ENCODE measurements at regions not wholly inside any gene's neighbourhood (a gene's known extent, or its start where the extent isn't known, plus 50 kb on each side); places are given as distances from the start of the nearest gene placed in this dataset.
A peak's percentile ranks its signal among the peaks of the same experiment; 100 is the strongest.
"Not testable (repeated sequence)": the region's sequence is repeated elsewhere in the genome, so short reads cannot be mapped to it uniquely, and the experiment has no call there.

DNA sequence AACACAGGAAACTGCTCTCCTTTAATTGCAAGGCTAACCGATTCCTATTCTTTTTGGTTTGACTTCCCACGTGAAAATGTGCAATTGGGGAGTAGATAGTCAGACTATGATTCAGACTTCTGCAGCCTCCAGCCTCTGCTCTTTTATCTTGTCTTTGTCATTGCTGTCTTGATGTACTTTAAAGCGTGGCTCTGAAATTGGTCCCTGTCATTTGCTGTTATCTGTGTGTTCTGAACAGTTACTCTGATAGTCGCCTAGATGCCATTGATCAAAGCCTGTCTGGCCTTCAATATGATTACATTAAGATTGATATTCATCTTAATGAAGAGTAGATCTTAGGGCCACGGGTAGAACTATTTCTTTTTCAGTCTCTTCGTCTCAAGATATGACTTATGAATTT lies 799.2 kb downstream of the REEP3 start:
- DNase-seq (ENCODE audit: low read depth), result no peak

DNA sequence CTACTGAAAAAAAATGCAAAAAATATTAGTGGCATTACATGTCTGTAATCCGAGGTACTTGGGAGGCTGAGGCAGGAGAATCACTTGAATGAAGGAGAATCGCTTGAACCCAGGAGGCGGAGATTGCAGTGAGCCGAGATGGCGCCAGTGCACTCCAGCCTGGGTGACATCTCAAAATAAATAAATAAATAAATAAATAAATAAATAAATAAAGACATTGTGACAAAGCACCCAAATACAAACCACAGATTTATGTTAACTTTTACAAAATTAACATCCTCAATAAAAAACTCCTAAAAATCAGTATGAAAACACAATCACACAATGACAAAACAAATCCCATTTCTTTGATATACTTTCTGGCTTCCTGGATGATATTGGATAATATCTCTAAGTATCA lies 808.3 kb downstream of the REEP3 start:
- DNase-seq (ENCODE audit: low read depth), result no peak

DNA sequence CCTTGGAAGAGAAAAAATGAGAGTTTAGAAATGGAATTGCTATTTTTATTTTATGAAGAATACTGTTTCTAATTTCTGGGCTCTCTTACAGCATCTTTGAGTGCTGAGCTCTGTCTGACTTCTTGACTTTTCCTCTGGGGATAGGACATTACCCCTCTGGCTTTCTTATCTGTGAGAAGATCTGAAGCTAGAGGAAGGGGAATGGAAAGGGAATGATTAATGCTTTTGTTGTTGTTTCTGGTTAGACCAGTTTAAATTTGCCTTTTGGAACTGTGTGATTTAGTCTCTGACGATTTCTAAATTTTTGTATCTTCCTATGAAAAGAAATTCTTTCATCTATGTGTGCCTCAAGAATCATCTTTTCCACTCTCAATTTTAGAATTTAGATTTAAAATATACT lies 811.4 kb downstream of the REEP3 start:
- DNase-seq (ENCODE audit: low read depth), result no peak

DNA sequence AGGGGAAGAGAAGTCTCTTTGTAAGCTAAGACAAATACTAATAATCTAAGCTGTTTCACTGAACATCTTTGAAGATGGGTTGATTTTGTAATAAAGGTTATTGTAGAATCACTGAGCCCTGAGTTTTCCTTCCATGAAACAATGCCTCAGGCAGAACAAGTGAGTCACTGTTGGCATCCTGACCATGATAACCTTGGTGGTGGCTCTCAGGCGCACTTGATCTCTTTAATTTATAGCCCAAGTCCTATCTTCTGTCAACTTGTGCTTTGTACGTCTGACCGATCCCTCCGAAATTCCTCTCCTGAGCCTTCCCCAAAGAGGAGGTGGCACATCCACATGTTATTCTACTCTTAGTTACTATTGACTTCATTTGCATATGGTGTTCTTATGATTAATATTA lies 812.9 kb downstream of the REEP3 start:
- peak; percentile 1 for DNase-seq (ENCODE audit: low read depth)

DNA sequence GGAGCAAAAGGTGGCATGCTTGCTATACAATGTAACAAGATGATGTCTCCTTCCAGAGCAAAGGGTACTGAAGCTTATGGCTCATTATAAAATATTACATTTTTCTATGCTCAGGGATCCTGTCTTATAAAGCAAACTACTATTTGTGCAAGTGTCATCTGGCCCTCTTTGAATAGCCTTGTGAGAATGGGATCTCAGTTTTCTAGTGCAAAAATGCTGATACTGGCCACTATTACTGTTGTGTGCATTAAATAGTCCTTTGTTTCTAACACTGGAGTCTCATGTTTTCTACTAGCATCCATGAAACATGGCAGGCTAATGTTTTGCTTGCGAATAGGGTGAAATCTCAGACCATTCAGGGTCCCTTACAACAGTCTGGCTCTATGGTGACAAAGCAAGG lies 823.0 kb downstream of the REEP3 start:
- no peak for DNase-seq (ENCODE audit: low read depth)

DNA sequence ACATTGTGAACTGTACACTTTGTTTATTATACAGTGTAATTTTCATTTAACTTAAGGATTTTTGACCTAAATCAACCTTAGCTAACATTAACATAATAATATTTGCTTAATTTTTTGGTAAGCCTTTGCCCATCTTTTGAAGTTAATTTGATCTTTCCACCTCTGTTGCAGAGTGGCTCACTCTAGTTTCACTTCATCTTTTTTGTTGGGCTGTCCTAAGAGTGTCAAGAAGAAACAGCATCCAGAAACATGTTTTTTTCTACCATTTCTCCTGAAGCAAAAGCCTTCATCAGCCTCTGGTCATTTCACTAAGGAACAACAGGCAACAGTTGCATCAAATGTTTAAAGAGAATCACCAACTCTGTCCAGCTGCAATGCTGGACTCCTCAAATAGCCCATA lies 824.7 kb downstream of the REEP3 start:
- no peak for DNase-seq (ENCODE audit: low read depth)

DNA sequence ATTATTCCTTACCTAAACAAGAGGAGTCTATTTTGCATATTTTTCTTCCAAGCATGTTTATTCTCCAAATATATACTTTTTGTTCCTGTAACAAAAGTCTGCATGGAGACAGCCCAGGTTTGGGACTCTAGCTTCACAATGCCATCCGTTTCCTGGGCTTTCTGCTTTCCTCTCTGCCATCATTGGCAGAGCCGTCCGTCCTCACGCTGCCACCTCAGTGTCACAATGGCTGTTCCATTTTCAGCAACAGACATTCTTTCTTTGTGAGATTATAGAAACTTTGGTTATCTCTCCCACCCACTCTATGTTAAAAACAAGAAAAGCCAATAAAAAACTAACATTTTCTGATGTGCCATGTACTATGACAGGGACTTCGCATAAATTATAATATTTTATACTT lies 825.2 kb downstream of the REEP3 start:
- DNase-seq (ENCODE audit: low read depth), result no peak

DNA sequence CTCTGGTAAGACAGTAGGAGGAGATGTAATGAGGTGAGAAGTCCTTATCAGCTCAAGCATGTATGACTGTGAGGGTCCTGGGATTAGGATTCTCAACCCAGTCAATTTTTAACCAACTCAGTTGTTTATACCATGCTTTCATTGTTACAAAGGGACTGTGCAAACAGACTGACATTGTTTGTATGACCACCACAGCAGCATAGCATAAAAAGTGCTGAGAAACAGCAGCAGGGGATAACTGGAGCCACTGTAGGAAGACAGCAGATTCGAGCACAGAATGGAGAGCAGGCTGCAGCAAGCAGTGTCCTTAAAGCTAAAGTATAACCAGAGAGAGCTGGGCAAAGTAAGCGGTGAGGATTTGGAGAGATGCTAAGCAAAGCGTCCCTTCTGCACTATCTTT lies 829.5 kb downstream of the REEP3 start:
- DNase-seq (ENCODE audit: low read depth), result no peak

DNA sequence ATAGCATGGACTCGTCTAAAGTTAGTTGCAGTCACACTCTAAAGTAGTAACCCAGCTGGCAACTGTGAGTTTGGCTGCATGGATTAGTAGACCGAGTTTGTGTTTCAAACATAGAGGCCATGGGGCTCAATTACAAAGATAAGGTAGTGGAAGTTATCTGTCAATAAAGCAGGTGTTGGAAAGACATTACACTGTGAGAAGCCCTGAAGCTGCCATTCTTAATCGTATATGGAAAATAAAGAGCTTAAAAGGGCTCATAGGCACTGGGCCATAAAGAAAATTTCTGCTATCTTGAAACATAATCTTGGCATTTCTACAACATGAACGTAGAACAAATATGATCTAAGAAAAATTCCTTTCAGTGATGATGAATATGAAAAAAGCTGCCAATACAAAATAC lies 837.7 kb downstream of the REEP3 start:
- DNase-seq (ENCODE audit: low read depth), result no peak

DNA sequence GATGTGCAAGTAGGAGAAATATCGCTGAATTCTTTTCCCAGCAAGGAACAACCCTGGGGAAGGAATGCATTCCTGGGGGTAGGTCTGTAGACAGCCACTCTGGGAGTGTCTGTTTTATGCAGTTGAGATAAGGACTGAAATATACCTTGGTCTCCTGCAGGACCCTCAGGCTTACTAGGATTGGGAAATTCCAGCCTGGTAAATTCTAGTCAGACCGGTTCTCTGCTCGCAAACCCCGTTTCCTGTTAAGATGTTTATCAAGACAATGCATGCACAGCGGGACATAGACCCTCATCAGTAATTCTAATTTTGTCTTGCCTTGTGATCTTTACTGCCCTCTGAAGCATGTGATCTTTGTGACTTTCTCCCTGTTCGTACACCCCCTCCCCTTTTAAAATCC lies 839.0 kb downstream of the REEP3 start:
- DNase-seq (ENCODE audit: low read depth), result not testable (repeated sequence)

DNA sequence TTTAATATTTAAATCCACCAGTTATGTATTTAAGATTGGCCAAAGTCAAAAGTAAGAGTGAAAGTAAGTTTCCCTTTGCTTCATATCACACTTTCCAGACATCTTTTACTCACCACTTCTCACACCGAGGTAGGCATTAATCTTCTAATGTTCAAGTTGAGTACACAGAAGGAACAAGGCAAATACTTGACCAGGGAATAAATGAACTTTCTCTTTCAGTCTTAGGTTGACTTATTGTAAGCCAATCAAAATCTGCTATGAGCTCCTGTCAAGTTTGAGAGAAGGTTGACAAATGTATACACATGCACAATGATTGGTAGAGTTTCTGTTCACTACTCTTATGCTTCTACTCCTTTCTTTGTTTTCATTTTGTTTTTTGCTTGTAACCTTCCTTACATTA lies 842.5 kb downstream of the REEP3 start:
- DNase-seq (ENCODE audit: low read depth), result no peak

DNA sequence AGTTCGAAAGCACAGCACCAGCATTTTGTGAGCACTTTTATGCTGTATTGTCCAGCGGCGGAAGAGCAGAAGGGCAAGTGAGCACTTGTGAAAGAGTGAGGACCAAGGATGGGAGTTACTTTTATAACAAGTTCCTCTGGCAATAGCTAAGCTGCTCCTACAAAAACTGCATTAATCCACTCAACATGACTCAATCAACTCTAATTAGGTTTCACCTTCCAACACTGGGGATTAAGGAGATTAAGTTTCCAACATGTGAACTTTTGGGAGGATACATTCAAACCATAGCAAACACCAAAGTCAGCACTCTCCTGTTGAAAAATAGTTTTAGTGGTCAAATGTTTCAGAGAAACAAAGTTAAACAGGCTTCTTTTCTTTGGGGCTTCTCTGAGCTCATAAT lies 844.5 kb downstream of the REEP3 start:
- no peak for DNase-seq (ENCODE audit: low read depth)

DNA sequence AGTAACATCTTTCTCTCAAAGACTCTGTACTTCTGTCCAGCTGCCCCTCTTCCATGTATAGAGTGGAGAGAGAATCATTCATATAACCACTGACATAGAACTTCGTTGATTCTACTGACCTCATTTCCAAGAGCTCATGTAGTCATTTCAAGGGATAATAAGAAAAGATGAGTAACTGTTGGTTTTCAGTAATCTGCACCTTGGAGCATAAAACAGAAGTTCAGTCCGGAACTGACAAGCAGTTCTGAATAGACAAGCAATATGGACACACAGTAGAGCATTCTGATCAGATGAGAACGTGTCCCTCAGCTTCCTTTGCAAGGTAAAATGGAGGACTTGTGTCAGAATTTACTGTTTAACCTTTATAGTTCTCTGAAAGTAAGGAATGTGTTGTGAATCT lies 847.1 kb downstream of the REEP3 start:
- DNase-seq (ENCODE audit: low read depth), result peak; percentile 1

DNA sequence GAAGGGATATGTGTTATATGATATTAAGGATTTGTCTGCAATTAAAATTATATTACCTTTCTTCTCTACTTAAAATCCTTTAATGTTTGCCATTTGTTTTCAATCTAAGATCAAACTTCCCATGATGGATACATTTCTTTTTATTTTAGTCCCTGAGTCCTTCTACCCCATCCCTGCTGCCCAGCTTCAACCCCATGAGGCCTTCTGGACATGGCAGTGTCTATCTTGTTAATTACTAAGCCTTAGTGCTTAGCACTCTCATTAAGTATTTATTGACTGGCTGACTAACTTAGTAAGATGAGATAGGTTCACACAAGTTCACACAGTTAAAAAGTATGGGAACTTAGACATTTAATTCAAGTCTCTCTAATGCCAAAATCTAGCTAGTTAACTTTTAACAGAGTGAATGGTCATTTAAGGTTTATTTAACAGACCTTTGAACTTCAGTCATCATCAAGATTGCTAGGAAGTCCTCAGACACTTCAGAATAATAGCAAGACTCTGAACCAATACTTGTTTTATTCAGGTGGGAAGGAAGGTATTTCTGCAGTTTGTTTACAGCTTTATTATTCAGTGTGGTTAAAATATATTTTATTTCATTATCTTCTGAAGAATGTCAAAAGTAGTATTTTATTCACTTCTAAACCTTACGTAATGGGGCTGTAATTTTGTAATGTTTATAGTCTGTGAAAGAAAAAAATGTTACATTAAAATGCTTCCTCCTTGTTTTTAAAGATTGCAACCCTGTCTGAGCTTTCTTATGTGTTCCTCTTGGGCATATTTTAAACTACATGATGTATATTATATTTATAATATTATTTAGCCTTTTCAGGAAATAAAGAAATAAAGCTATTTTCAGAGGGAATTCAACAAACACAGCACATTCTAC lies 848.9 kb downstream of the REEP3 start:
- no peak for DNase-seq (ENCODE audit: low read depth)

DNA sequence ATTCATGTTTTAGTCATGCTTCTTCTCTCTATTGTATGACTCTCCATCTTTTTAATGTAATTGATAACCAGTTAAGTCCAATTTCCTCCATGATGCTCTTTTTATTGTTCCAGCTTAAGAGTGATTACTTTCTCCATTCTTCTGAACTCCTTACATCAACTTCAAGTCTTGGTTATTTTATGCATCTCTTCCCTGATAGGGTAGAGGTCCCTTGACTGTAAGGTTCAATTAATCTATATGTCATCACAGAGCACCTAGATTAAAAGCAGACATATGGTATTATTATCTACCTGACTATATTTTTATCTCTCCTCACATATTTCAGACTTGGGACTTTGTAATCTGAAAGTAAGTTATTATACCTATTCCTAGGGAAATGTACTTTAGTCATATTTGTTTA lies 853.1 kb downstream of the REEP3 start:
- DNase-seq (ENCODE audit: low read depth), result no peak

DNA sequence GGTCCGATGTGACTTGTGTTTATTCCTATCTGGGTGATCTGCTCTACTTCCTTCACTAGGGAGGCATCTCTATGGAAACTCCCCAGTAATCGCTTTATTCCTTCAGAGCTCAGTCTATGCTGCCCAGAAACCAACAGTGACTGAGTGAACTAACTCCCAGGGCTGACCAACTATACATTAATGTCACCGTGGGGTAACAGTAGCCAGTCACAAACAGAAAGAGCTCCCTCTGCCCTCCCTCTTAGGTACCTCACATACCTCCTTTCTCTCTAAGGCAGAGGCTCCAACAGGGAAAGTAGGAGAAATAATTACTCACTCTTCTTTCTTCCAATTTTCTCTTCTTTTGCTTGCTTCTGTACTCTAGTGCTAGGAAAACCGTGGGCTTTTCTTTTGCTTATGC lies 855.0 kb downstream of the REEP3 start:
- DNase-seq (ENCODE audit: low read depth), result no peak

DNA sequence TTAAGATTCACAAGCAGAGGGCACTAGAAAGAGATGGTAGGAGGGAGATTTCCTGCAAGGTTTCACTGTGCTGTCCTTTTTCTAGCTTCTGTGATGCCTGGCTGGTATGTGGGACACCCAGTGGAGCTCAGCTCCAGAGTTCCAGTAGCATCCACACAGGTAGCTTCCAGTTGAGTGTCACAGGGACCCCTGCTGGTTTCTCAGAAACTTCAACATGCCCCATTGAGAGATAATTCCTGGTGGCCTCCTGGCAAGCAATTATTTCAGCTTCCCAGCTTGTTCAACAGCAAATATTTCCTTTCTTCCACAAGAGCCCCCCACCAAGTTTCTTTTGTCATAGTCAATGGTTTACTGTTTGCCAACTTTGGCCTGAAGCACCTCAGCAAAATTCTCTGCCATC lies 858.7 kb downstream of the REEP3 start:
- no peak for DNase-seq (ENCODE audit: low read depth)

DNA sequence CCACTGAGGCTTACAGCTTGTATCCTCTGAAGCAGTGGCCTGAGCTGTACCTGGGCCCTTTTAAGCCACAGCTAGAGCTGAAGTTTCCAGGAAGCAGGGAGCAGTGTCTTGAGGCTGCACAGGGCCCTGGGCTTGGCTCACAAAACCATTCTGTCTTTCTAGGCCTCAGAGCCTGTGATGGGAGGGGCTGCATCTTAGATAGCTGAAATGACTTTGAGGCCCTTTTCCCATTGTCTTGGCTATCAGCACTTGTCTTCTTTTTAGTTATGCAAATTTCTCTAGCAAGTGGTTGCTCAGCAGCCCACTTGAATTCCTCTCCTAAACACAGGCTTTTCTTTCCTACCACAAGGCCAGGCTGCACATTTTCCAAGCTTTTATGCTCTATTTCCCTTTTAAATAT lies 864.2 kb downstream of the REEP3 start:
- no peak for DNase-seq (ENCODE audit: low read depth)

DNA sequence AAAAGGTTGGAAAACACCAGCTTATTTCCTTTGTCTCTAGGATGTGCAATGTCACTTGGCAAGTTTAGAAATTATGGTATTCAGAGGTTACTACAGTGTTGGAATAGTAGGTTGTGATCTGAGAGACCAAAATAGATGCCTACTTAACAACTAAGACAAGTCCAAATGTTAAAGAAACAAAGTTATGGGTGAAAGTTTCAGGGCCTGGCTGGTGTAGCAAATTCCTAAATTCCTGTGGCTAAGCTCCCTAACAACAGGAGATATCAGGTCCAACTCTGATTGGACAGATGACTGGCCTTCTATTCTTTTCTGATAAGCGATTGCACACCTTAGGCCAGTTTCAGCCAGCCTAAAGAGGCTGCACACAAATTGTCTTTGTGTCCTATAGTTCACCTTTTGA lies 873.5 kb downstream of the REEP3 start:
- DNase-seq (ENCODE audit: low read depth), result no peak

DNA sequence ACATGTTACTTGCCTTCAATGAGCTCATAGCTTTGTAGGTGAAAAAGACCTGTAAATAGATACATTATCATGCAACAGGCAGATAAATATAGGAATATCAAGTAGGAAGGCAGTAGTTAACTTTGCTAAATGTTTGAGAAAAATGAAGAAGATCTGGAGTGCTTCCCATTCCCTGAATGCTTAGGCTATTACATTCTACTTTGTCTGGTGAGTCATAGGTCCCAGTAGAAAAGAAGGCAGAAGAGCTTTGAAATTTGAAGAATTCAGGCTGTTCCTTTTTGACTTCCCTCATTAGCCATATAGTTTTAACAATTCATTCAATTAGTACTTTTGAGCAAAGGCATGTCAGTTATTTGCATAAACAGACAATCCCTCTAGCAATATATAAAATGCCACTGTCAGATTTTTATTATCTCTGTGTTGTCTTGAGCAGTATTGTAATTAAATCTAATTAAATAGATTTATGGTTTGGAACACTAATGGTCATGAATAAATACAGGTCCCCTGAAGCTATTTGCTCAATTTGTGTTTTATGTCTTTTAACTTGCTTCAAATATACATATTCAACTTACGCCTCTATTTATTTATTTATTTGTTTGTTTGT lies 875.0 kb downstream of the REEP3 start:
- peak; percentile 3 for DNase-seq (ENCODE audit: low read depth)

DNA sequence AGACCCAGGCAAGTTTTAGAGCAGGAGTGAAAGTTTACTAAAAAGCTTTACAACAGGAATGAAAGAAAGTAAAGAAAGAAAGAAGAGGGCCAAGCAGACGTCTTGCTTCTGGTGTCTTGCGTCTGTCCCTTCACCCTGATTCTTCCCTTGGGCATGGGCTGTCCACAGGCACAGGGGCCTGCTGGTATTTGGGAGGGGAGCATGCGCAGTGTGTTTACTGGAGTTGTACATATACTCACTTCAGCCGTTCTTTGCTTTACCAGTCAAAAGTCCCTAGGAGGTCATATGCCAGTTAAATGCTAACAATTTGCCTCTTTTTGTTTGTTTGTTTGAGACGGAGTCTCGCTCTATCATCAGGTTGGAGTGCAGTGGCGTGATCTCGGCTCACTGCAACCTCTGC lies 875.9 kb downstream of the REEP3 start:
- no peak for DNase-seq (ENCODE audit: low read depth)

DNA sequence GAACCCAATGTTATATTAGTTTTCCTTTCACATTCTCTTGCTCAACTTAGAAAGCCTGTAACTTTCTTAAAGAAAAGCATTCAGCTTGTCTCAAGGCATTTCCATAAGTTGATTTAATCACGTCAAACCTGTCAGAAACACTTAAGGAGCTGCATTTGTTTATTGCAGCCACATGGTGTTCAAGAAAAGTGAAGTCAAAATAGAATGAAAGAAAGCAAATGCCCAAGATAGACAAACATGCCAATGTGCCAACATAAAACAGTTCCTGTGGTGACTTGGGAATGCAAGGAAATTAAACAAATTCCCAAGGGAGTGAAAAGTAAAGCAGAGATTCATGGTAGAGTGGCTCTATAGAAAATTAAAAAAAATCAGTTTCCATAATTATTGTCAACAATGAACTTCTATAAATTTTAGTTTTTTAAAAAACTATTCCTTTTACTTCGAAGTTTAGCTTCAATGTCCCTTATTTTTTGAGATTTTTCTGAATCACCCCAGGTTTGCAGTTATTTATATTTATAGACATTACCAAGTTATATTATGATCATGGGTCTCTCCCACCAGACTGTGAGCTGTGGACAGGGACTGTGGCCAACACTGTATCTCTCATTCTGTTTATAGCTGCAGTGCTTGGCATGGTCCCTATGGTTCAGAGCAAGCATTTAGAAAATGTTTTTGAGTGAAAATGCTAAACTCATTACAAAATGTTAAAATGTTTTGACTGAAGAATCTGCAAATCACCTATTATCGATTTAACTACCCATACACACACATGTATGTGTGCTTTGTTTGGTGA lies 887.4 kb downstream of the REEP3 start:
- no peak for DNase-seq (ENCODE audit: low read depth)

DNA sequence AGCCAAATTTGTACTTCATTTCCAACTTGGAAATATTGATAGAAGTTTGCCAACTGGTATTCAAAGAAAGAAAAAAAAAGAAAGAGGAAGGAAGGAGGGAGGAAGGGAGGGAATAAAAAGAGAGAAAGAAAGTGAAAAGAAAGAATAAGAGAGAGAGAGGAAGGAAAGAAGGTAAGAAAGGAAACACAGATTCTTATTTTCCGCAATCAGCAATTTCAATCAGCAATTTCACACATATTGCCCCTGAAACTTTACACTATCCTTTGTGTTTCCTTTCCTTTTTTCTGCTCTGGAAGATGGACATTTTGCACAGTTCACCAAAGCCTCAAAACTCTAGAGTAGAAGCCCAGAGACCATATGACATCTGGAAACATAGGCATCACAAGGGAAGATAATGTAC lies 888.1 kb downstream of the REEP3 start:
- DNase-seq (ENCODE audit: low read depth), result no peak

Data from RPMI7951 (cell line).